ENCODE measurements at regions not wholly inside any gene's neighbourhood (a gene's known extent, or its start where the extent isn't known, plus 50 kb on each side); places are given as distances from the start of the nearest gene placed in this dataset.

DNA sequence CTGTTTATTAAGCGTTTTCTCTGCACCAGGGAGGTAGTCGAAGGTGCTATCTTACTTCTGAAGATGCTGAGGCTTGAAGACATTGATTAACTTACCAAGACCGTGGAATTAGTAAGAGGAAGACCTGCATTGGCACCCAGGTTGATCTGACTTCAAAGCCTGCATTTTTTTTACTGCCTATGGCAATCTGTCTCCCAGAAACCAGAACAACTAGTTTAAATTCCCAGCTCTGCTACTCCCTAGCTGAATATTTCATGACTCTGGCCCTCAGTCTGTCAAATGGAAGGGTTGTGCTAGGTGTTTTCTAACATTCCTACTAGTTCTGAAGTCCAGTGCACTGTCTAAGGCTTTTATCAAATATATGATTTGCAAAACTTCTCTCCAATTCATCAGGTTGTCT, 52.0 kb upstream of the GRAMD1B start:
- no peak for DNase-seq (ENCODE audit: low spot score)

DNA sequence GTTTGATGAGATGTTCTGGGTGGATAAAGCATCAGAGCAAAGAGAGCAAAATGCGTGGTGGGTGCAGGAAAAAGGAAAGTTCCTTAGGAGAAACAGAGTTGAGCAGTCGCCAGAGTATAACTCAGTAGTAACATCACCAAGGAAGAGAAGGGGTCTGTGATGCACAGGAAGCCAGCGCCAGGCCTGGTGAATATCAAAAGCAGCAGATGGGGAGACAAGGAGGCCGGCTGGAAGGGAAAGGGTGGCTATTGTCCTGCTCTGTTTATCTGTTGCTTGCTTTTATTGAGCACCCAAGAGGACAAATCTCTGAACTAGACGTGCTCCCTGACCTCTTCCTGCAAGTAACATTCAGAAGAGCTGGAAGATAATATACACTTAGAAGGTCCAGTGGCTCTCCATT, 52.7 kb upstream of the GRAMD1B start:
- DNase-seq (ENCODE audit: low spot score) = no peak

DNA sequence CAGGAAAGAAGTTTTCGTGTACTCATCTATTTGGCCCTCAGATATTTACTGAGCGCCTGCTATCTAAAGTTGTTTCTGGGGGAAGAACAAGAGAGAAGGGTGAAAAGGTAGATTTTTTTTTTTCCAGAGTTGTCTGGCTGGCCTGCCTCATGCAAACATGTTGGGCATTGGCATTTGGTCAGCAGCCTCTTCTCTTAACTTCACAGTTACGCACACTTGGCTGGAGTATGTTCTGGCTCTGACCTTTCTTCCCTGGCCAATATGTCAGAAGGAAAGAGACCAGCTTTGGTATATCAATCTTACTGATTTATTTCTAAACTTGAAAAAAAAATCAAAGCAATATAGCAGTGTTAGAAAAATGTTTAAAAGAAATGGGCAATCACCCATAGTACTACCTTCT, 54.2 kb upstream of the GRAMD1B start:
- DNase-seq (ENCODE audit: low spot score) = no peak

DNA sequence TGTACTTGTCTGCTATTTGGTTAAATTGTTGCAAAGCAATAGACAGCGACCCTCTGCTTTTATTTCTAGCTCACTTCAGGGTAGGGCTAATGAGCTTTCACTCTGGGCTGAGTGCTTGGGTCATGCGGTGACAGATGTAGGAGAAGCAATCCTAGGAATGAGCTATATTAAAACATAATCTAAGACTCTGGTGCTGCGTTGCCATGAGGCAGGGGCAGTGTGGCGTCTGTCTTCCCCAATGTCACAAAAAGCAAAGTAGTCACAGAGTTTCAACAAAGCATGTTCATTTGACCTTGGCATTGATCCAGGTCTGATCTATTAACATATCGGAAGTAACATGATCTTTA, 55.5 kb upstream of the GRAMD1B start:
- no peak for DNase-seq (ENCODE audit: low spot score)

DNA sequence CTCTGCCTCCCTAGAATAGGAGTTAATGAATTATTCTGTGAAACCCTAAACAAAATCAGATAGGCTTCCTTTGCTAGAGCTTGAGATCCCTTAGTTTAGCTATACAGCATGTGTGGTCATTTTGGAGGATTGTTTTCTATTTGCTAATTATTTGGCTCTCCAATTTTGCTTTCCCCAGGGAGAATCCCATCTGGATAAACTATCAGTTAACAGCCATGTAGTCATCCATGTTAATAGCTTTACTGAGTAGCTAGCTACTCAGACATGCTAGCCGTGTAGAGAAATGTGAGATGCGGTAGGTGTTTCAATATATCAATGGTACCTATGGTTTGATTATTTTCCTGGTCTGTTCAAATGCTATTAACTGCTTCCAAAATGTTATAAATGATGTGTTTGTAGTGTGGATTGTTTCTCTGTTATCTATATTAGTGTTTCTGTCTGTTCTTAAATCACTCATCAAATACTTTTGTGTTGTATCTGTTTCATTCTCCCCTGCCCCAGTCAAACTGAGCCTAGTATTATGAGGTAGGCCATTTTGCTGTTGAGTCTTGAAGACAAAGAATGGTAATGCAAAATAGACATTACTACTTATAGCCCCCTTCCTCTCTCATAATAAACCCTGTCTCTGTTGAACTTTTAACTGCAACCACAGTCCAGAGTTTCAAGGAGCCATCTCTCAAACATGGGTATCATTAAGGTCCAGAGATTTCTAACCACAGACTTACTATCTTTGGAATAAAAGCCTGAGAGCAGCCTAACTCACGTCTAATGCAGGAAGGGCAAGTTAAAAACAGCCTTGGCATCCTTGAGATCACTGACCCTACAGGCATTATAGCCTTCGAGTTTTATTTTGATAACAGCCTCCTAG, 56.1 kb upstream of the GRAMD1B start:
- DNase-seq (ENCODE audit: low spot score) = no peak

DNA sequence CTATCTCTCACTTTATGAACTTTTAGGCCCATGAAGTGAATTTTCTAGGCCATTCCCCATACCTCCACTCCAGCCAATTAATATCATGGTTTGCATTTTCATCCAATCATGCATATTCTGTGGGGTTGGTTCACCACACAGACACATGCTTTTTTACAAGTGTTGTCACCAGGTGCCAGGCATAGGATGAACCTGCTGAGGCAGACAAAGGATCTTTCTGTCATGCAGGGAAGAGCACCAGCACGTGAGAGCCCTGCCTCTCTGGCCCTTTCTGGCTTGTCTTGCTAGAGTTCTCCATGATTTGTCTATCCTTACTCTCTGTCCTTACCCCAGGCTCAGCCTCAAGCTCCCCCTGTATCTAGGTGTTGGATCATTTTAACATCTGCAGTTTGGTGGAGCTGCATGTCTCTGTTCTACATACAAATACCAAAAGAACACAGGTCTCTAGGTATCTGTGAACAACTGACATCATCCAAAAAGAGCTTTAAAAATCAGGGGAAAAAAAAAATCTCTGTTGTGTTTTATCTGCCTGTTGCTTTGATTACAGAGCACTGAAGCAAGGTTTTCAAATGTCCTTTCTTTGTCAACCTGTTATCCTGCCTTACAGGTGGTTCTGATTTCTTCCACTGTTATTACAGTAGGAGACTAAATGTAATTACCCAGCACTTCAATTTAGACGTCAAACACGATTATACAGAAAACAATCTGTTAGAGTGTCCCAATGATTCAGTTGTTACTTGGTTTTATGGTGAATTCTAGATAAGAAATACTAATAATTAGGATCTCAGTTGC, 58.4 kb upstream of the GRAMD1B start:
- DNase-seq (ENCODE audit: low spot score) = no peak

DNA sequence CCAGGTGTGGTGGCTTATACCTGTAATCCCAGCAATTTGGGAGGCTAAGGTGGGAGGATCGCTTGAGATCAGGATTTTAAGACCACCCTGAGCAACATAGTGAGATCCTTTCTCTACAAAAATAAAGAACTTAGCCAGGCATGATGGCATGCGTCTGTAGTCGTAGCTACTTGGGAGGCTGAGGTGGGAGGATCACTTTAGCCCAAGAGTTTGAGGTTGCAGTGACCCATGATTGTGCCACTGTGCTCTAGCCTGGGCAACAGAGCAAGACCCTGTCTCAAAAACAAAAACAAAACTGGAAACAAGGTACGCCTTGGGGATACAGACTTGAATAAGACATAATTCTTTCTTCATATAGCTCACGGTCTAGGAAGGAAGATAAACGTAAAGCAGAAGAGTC, 63.1 kb upstream of the GRAMD1B start:
- DNase-seq (ENCODE audit: low spot score) = no peak

DNA sequence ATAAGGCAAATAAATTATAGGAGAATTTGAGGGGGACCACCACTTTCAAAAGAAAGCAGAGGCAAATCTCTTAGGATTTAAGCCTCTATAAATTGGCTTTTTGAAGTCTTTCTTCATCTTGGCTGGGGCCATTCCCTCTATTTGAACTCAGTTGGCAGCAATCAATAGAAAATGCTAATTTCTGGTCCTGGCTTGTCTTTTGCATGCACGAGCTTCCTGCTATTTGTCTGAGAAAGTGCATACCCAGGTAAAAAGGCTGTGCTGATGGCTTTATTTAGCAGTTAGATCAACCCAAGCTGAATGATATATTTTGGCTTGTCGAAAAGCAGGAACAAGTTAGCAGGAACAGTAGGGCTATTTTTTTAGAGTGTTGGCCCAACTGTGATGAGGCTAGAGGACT, 64.1 kb upstream of the GRAMD1B start:
- DNase-seq (ENCODE audit: low spot score) = no peak

DNA sequence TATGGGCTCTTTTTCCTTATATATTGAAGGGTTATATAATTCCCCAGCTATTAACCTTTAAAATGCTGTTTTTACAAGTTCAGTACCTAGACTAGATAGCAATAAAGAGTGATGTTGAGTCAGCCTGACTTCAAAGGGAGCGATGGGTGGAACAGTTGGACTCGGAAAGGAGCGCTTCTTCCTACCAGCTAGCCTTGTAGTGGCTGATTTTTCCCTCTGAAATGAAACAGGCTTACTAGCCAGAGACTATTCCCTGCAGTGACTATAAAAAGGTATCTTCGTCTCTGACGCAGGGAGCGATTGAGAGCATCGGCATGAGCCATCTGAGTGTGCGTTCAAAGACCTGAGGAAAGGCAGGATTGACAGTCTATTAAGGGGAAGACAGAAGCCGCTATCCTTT, 66.0 kb upstream of the GRAMD1B start:
- DNase-seq (ENCODE audit: low spot score) = no peak

DNA sequence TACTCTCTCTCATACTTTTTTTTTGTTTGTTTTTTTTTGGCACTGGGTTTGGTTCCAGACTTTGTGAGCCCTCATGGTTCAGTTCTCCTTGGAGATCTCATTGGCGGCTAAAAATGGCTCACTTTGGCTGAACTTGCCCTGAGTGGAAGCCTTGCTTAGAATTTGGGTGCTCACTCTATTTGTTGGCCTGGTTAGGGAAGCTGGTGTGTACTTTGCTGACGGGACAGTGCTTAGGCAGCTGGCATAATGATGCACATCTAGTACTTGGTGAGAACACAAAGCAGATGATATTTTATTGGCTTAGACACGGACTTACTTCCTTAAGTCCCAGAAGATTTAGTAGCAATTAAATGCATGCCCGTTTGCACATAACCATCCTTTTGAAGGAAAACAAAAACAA, 66.5 kb upstream of the GRAMD1B start:
- DNase-seq (ENCODE audit: low spot score) = no peak

DNA sequence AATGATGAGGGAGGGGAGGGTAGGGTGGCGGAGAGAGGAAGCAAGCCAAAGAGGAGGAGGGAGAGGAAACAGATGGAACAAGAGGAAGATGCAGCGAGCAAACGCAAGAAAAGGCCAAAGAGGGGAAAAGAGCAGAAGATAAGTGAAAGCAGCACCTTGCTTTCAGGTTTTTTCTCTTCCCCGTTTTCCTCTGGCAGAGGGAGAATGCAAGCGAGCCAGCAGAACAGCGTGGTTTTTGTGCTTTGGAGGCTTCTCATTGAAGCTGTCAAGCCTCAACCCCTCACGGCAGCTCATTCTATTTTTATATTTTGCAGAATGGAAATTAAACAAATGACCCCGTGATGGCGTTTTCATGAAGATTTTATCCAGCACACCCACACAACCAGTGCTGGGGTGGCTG, 67.1 kb upstream of the GRAMD1B start:
- DNase-seq (ENCODE audit: low spot score) = no peak

DNA sequence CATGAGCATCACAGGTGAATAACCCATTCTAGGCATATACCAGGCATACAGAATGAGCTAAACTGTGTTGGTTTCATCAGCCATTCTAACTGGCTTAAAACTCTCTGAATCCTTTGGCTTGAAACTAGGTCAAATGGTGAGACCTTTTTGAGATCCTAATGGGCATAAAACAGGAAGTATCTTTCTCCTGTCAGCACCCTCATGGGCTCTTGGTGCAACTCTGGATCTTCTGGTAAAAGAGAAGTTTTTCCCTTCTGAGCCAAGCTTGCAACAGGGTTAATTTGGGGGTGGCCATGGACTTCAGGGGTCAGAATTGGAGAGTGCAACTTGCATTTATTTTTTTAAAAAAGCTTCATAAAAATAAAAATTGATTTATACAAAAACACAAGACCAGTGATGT, 67.9 kb upstream of the GRAMD1B start:
- DNase-seq (ENCODE audit: low spot score) = no peak

DNA sequence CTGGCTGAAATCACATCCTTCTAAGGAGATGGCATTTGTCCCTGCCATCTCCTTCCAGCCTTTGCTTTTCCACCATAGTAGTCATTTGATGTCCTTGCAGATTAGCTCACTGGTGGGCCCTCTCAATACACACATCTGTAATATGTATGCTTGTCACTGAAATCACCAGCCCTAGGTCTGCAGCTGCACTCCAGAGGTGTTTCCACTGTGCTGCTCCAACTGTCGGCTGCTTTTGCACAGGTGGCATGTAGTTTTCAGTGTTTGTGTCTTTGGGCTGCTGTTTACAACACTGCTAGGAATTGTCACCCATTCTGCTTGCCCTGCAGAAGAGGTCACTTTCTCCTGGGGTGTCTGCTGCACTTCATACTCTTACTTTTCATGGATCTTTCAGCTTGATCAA, 69.0 kb upstream of the GRAMD1B start:
- no peak for DNase-seq (ENCODE audit: low spot score)

DNA sequence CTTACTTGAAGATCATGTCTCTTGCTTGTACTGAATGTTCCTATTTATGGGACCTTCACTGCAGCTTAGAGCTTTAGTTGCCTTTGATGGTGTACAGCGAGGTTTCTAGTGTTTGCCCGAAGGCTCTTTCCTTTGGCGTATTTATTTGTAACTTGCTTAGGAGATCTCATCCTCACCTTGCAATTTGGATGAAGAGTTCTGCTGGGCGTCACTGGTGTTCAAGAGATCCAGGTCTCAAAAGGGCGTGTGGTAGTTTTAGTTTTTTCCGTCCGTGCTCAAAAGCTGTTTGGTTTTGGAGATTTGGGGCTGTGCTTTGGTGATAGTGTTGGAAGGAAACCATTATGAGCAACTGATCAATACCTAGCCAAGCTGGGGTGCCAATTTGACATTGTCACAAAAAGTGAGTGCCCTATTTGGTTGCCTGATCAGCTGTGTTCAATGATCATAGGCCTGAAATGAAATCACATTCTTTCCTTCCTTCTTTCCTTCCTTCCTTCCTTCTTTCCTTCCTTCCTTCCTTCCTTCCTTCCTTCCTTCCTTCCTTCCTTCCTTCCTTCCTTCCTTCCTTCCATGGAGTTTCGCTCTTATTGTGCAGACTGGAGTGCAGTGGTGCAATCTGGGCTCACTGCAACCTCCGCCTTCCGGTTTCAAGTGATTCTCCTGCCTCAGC, 69.7 kb upstream of the GRAMD1B start:
- DNase-seq (ENCODE audit: low spot score) = no peak

DNA sequence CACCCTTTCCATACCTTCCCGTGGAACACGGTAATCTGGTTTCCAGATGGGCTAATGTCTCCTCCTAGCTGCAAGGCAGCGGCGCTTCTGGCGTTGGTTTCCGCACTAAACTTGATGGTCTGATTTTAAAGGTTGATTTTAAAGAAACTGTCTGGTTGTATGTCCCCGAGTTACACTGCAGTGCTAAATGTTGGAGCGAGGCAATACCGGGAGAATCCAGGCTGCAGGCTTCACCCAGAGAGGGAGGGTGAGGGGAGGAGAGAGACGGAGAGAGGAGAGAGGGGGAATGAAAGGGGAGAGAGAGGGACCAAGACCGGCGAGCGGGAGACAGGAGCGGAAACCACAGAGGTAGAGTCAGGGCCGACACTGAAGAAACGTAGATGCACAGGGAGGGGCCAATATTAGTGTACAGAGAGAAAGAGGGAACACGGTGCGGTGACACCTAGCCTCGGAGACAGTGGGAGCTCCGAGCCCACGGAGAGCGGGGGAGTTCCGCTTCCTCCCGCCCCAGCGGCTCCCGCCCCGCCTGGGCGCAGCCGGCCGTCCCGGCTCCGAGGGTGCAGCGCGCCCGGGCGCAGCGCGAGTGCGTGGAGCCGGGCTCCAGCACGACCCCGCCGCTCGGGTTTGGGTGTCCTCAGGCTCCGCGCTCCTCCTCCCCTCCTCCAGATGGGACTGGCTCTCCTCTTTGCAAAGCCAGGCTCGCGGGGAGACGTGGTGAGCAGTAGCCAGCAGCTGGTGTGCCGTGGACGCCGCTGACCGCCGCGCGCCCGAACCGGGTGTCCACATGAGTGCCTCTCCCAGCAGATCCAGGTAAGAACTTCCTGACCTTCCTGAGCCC, 71.9 kb upstream of the GRAMD1B start:
- peak; percentile 67 for DNase-seq (ENCODE audit: low spot score)

DNA sequence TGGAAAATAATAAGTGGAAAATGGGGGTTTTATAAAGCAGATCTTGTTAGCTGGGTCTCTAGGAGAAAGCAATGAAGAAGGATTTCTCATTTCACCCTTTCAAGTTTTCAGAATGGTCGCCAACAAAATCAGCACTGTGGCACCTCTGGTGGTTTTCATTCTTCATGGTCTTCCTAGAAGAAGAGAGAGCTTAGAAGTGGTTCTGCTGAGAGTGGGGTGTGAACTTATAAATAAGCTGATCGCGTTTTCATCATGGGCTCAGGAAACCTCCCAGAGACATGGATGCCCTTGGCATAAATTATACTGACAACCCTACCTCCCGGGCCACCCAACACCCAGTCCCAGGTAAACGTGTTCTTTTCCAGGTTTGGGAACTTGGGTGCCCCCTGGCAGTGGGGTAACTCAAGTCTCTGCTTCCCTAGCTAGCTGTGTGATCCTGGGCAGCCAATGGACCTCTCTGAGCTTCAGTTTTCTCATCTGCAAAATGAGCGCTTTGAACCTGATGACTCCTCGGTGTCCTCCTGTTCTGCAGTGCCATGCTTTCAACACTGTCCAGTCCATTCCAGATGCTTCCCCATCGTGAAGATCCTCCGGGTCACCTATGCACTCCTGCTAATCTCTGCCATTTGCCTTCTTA, 72.6 kb upstream of the GRAMD1B start:
- no peak for DNase-seq (ENCODE audit: low spot score)

DNA sequence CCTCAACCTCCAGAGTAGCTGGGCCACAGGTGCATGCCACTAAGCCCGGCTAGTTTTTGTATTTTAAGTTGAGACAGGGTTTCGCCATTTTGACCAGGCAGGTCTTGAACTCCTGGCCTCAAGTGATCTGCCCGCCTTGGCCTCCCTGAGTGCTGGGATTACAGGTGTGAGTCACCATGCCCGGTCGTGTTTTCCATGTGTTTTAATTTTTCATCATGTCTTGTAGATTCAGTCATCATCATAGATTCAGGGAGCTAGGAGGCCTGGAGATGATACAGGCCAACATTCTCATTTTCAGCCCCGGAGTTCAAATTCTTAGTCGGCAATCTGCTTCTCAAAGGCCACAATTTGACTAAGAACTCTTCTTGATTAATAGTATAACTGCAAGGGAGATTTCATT, 73.5 kb upstream of the GRAMD1B start:
- DNase-seq (ENCODE audit: low spot score) = no peak

DNA sequence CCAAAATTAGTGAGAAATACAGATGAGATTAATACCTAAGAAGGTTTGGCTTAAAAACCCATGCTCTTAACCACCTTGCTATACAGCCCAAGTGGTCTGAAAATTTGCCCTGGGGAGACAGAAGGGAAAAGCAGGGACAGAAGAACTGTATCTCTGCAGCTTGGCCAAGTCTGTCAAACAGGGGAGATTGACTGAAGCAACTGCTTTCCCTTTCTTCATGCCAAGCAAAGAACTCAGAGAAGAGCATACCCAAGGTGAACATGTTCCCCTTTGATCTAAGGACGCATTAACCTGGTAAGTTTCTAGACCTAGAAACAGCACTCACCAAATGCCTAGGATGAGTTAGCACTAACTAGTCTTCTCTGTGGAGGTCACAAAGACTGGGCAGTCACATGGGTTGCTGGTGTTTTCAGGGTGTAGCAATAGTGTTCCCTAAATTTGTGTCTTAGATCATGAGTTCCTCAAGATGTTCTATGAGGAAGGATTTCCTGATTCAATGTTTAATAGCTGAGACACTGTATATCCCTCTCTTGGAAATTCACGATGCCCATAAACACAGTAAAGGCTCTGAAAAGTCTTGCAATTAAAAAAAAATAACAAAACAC, 75.6 kb upstream of the GRAMD1B start:
- DNase-seq (ENCODE audit: low spot score) = no peak

DNA sequence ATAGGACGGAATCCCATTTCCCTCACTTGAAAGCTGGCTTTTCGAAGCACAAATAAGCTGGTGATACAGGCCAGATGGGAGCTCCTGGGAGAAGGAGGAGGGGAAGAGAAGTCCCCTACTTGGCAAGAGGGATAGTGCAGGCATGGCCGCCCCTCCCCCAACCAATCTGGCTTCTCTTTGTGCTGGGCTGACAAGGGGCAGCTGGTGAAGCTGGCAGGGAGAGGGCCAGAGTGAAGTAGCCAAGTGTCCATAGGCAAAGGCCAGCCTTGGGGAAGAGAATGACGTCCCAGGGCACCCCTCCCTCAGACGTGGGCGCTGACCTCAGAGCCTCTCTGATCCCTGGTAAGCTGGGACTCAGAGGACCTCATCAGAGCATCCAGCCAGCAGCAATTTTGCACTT, 78.7 kb upstream of the GRAMD1B start:
- DNase-seq (ENCODE audit: low spot score) = no peak

DNA sequence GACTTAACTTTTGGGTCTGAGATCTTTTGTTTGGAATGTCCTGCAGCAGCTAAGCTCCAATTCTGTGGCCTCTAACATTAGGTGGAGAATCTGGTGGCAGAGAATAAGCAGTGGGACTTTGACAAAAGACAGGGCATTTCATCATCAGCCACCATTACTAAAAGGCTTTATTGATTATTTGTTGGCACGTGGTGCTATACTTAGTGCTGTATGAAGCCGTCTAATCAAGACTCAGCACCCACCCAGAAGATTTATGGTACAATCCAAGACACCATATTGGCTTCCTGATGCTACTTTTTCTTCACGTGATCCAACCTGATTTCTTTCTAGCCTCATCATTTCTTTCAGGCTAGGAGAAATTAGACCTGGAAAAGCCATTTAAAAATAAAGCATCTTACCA, 80.7 kb upstream of the GRAMD1B start:
- DNase-seq (ENCODE audit: low spot score) = no peak

DNA sequence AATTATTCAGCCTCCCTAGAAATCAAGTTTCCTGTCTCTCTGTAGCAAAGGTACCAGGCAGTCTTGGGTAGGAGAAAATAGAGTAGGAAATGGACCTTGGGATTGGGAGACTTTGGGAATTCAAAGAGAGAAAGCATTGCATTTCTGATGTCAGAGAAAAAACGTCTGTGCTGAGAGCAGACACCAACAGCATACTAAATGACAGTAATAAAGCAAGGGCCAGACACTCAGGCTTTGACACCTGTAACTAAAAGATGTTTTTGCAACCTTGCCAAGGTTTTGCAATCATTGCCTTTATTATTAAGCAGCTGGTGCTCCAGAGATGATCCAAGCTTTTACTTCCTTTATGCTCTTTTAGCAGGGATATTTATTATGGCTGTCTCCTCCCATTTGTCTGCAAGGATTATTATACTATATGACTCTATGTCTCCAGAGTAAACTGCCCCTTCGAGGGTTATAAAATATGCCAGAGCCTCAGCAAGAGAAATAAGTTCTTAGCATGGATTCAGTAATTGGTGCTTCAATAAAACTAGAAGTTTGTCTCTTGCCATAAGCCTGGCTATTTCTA, 85.2 kb upstream of the GRAMD1B start:
- no peak for DNase-seq (ENCODE audit: low spot score)
